H54 (cell line): ENCODE measurements at regions not wholly inside any gene's neighbourhood (a gene's known extent, or its start where the extent isn't known, plus 50 kb on each side); places are given as distances from the start of the nearest gene placed in this dataset.

Source experiments
- DNase-seq: peaks from one replicate; pipeline ENCODE4 v3.0.0; 2011; ENCODE audit warnings: low spot score, mixed read lengths; ENCODE audit not compliant: insufficient read length
- FAIRE-seq: peaks from 3 replicates; lab custom pipeline; 2011; peaks lifted over from hg19 to GRCh38; lab: Jason Lieb, UNC
- POLR2A ChIP-seq: IDR thresholded peaks from 2 replicates; pipeline ENCODE4 v1.6.1; 2011; ENCODE audit warnings: low read depth, mild to moderate bottlenecking, low read length

GRCh38 chr4:17206829-17207801 is 304.8 kb downstream of the QDPR start:
- DNase-seq (no peak), FAIRE-seq (no peak)

GRCh38 chr4:17204908-17205307 is 306.5 kb upstream of the LDB2 start:
- DNase-seq (no peak), FAIRE-seq (no peak)
- TF ChIP-seq POLR2A = no peak

More at GRCh38 chr4:17206829-17207801, 304.8 kb downstream of the QDPR start:
- TF ChIP-seq POLR2A = no peak

- DNase-seq = no peak
- TF ChIP-seq POLR2A = no peak
- FAIRE-seq = no peak
Observed at GRCh38 chr4:17203797-17204196, 305.4 kb upstream of the LDB2 start.

GRCh38 chr4:17197070-17197469 is 298.6 kb upstream of the LDB2 start:
- FAIRE-seq (no peak), DNase-seq (no peak)
- no peak for TF ChIP-seq POLR2A

GRCh38 chr4:17195461-17196275 is 297.2 kb upstream of the LDB2 start:
- no peak for TF ChIP-seq POLR2A
- FAIRE-seq (no peak), DNase-seq (no peak)

- no peak for FAIRE-seq
Observed at GRCh38 chr4:17194586-17194985, 296.1 kb upstream of the LDB2 start.

GRCh38 chr4:17189759-17190158 is 291.3 kb upstream of the LDB2 start:
- DNase-seq = no peak
- FAIRE-seq = no peak
- no peak for TF ChIP-seq POLR2A

More at GRCh38 chr4:17194586-17194985, 296.1 kb upstream of the LDB2 start:
- DNase-seq = no peak
- TF ChIP-seq POLR2A = no peak

GRCh38 chr4:17189401-17189720 is 290.9 kb upstream of the LDB2 start:
- FAIRE-seq (no peak), DNase-seq (no peak)
- TF ChIP-seq POLR2A = no peak

- FAIRE-seq = no peak
Observed at GRCh38 chr4:17188547-17189400, 290.3 kb upstream of the LDB2 start.

GRCh38 chr4:17188125-17188524 is 289.7 kb upstream of the LDB2 start:
- FAIRE-seq (no peak), DNase-seq (no peak)
- TF ChIP-seq POLR2A = no peak

More at GRCh38 chr4:17188547-17189400, 290.3 kb upstream of the LDB2 start:
- DNase-seq = no peak
- no peak for TF ChIP-seq POLR2A

- FAIRE-seq (no peak), DNase-seq (no peak)
- TF ChIP-seq POLR2A = no peak
Observed at GRCh38 chr4:17187003-17187402, 288.6 kb upstream of the LDB2 start.

- no peak for TF ChIP-seq POLR2A
- FAIRE-seq (no peak), DNase-seq (no peak)
Observed at GRCh38 chr4:17182888-17183287, 284.4 kb upstream of the LDB2 start.

- DNase-seq = no peak
- no peak for FAIRE-seq
- no peak for TF ChIP-seq POLR2A
Observed at GRCh38 chr4:17174751-17175150, 276.3 kb upstream of the LDB2 start.
